ENCODE measurements at regions not wholly inside any gene's neighbourhood (a gene's known extent, or its start where the extent isn't known, plus 50 kb on each side); places are given as distances from the start of the nearest gene placed in this dataset.

GRCh38 chrX:131894995-131895394 is 128.1 kb upstream of the STK26 start:
- TF ChIP-seq POLR2AphosphoS5 (IDR thresholded peaks at IDR 0.05): no peak
- no peak for TF ChIP-seq CTCF (IDR thresholded peaks at IDR 0.05 in 8 of 11, conservative IDR thresholded peaks at IDR 0.05 in 3 of 11)
- TF ChIP-seq POLR2A (IDR thresholded peaks at IDR 0.05): no peak

All from spleen (tissue), 7 donors.